HL-60 (cell line): ENCODE measurements at regions not wholly inside any gene's neighbourhood (a gene's known extent, or its start where the extent isn't known, plus 50 kb on each side); places are given as distances from the start of the nearest gene placed in this dataset.

Source experiments
- DNase-seq, 2 experiments: peaks; one replicate each; pipeline ENCODE4 v3.0.0-alpha.2; 2010 to 2020; ENCODE audit warnings: low read depth in 1 of 2, low spot score in 1 of 2
- H3K27ac ChIP-seq: fragments of 250-450 bp; sonication (Bioruptor Pico); replicated peaks from 2 replicates; pipeline ENCODE4 v1.5.1; 2020; ENCODE audit warnings: mild to moderate bottlenecking, moderate library complexity
- H3K27me3 ChIP-seq: fragments of 250-450 bp; sonication (Bioruptor Pico); 2 replicates; pipeline ENCODE4 v1.5.1; 2021; ENCODE audit warnings: mild to moderate bottlenecking, moderate library complexity; ENCODE audit not compliant: insufficient read depth, poor library complexity, severe bottlenecking
- H3K4me3 ChIP-seq: replicated peaks from 2 replicates; pipeline ENCODE4 v1.5.1; 2011; ENCODE audit warnings: mild to moderate bottlenecking, control low read depth, low read length; ENCODE audit not compliant: insufficient read depth
- GABPA ChIP-seq: IDR thresholded peaks from 2 replicates; pipeline ENCODE4 v1.6.1; 2012; ENCODE audit warnings: low read depth
- POLR2AphosphoS5 ChIP-seq: IDR thresholded peaks from 2 replicates; pipeline ENCODE4 v1.6.1; 2012; ENCODE audit warnings: low read depth
- SPI1 ChIP-seq: IDR thresholded peaks from 2 replicates; pipeline ENCODE4 v1.6.1; 2012; ENCODE audit warnings: low read depth, mild to moderate bottlenecking, borderline replicate concordance
- TF ChIP-seq, protein P1 (sequence below): IDR thresholded peaks from one replicate; pipeline ENCODE4 v1.5.1; 2011; ENCODE audit warnings: low read length, control low read depth, inconsistent platforms; ENCODE audit not compliant: insufficient read depth
- TF ChIP-seq, protein P2 (sequence below): IDR thresholded peaks from 2 replicates; pipeline ENCODE4 v1.6.1; 2012; ENCODE audit warnings: low read depth; ENCODE audit not compliant: insufficient replicate concordance

DNA sequence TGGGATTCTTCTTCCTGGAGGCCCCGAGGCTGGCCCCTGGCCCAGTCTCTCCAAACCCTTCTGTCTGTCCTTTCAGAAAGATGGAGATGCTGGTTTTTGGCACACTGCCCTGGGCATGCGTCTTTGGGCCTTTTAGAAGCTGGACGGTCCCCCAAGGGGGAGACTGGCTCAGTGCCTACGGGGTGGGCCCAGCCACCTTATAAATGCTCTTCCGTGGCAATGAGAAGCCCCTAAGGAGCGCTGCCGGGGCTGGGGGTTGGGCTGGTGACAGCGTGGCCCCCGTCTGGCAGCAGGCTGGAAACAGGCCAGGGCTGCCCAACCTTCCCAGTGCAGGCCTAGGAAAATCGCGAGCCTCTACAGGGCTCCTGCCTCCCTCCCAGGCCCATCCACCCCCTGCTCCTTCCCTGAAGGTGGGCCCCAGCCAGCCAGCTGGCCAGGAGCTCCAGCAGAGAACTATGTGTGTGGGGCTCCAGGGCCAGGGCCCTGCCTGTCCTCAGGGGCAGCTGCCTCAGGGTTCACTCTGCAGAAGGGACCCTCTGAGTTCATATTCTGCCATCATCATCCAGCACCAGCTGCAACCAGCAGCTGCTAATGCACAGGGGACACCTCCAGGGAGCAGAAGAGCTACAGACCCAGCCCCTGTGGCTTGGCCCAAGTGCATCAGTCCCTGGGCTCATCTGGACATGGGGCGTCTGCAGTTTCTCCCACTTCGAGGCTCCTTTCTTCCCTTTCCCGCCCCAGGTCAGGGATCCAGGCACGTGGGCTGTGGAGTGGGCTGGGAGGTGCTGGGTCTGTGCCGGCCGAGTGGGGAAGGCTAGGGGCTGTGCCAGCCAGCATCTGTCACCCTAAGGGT lies 107.6 kb upstream of the OTOS start:
- Histone ChIP-seq H3K27ac (no peak overlapping the region), H3K4me3 (no peak overlapping the region), H3K27me3 (no peaks in the 10 kb centered on the region)
- DNase-seq: no peak
- TF ChIP-seq SPI1 (no peak), GABPA (no peak), POLR2AphosphoS5 (no peak)
- TF ChIP-seq, protein P1, sequence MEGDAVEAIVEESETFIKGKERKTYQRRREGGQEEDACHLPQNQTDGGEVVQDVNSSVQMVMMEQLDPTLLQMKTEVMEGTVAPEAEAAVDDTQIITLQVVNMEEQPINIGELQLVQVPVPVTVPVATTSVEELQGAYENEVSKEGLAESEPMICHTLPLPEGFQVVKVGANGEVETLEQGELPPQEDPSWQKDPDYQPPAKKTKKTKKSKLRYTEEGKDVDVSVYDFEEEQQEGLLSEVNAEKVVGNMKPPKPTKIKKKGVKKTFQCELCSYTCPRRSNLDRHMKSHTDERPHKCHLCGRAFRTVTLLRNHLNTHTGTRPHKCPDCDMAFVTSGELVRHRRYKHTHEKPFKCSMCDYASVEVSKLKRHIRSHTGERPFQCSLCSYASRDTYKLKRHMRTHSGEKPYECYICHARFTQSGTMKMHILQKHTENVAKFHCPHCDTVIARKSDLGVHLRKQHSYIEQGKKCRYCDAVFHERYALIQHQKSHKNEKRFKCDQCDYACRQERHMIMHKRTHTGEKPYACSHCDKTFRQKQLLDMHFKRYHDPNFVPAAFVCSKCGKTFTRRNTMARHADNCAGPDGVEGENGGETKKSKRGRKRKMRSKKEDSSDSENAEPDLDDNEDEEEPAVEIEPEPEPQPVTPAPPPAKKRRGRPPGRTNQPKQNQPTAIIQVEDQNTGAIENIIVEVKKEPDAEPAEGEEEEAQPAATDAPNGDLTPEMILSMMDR: no peak
- TF ChIP-seq, protein P2, sequence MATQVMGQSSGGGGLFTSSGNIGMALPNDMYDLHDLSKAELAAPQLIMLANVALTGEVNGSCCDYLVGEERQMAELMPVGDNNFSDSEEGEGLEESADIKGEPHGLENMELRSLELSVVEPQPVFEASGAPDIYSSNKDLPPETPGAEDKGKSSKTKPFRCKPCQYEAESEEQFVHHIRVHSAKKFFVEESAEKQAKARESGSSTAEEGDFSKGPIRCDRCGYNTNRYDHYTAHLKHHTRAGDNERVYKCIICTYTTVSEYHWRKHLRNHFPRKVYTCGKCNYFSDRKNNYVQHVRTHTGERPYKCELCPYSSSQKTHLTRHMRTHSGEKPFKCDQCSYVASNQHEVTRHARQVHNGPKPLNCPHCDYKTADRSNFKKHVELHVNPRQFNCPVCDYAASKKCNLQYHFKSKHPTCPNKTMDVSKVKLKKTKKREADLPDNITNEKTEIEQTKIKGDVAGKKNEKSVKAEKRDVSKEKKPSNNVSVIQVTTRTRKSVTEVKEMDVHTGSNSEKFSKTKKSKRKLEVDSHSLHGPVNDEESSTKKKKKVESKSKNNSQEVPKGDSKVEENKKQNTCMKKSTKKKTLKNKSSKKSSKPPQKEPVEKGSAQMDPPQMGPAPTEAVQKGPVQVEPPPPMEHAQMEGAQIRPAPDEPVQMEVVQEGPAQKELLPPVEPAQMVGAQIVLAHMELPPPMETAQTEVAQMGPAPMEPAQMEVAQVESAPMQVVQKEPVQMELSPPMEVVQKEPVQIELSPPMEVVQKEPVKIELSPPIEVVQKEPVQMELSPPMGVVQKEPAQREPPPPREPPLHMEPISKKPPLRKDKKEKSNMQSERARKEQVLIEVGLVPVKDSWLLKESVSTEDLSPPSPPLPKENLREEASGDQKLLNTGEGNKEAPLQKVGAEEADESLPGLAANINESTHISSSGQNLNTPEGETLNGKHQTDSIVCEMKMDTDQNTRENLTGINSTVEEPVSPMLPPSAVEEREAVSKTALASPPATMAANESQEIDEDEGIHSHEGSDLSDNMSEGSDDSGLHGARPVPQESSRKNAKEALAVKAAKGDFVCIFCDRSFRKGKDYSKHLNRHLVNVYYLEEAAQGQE: no peak

- TF ChIP-seq POLR2AphosphoS5: no peak
- TF ChIP-seq, protein P2: no peak
Measured at GRCh38 chr2:240248721-240249422, 108.4 kb upstream of the OTOS start.

DNA sequence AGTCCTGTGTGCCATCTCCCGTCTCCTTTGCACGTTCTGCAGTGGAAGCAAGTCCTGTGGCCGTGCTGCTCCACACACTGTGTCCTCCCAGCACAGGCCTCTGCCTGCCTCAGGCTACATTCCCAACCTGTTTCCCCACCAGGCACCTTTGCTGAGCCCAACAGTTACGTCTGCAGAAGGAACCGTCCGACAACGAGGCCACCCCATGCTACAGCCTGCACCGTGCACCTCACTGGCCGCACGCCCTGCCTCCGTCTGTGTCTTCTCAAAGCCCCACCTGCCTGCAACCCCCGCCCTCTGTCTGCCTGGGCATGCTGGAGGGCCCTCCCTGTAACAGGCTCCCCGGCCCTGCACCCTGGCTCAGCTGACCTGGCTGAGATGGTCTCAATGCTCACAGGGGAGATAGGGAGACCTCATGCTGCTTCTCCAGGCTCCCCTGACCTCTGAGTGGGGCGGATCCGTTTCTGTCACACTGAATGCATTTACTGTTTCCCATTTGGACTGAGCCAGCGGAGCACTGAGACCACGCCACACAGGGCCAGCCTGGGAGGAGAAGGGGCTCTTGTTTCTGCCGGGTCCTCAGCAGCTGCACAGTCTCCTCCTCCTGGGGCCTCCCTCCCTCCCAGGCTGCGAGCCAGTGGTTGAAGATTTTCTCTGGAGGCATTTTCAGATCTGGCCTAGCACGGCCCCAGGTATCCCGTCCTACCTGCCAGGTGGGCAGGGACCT lies 109.1 kb upstream of the OTOS start:
- H3K4me3 ChIP-seq: no peak overlapping the region
- DNase-seq: no peak
- no peak for TF ChIP-seq GABPA
- no peak for TF ChIP-seq SPI1
- TF ChIP-seq, protein P1: no peak
- TF ChIP-seq, protein P2: no peak
- TF ChIP-seq POLR2AphosphoS5: no peak
- no peaks in the 10 kb centered on the region for H3K27me3 ChIP-seq
- no peak overlapping the region for H3K27ac ChIP-seq

More at GRCh38 chr2:240248721-240249422, 108.4 kb upstream of the OTOS start:
- DNase-seq: no peak
- Histone ChIP-seq H3K4me3 (no peak overlapping the region), H3K27me3 (no peaks in the 10 kb centered on the region), H3K27ac (no peak overlapping the region)
